SU-DHL-6 (cell line): ENCODE measurements at regions not wholly inside any gene's neighbourhood (a gene's known extent, or its start where the extent isn't known, plus 50 kb on each side); places are given as distances from the start of the nearest gene placed in this dataset.
"Not testable (repeated sequence)": the region's sequence is repeated elsewhere in the genome, so short reads cannot be mapped to it uniquely, and the experiment has no call there.

Experiments used
- H2AFZ ChIP-seq: fragments of 200-600 bp; sonication (generic); 2 replicates; pipeline ENCODE4 v1.6.1; 2014; ENCODE audit warnings: low read depth, mild to moderate bottlenecking, moderate library complexity, mixed read lengths, antibody characterized with exemption, low read length; ENCODE audit not compliant: severe bottlenecking
- H3F3A ChIP-seq: fragments of 200-600 bp; shearing (Covaris generic); 2 replicates; pipeline ENCODE4 v1.6.0; 2016; ENCODE audit warnings: antibody characterized with exemption, mild to moderate bottlenecking; ENCODE audit not compliant: insufficient read depth
- H3K27ac ChIP-seq: fragments of 200-600 bp; sonication (generic); 2 replicates; pipeline ENCODE4 v1.5.1; 2016; ENCODE audit warnings: low read depth, mild to moderate bottlenecking, low read length, moderate library complexity, mixed read lengths
- H3K27me3 ChIP-seq: fragments of 200-600 bp; sonication (generic), shearing (Covaris generic); 2 replicates; pipeline ENCODE4 v1.6.0; 2014; ENCODE audit warnings: mild to moderate bottlenecking, low read length
- H3K36me3 ChIP-seq: fragments of 200-600 bp; sonication (generic); 2 replicates; pipeline ENCODE4 v1.6.1; 2014; ENCODE audit warnings: mild to moderate bottlenecking, low read length, mixed read lengths
- H3K4me2 ChIP-seq: fragments of 300-600, 200-600 bp; shearing (Covaris generic), sonication (generic); 2 replicates; pipeline ENCODE4 v1.6.0; 2014; ENCODE audit warnings: low read length, low read depth, mild to moderate bottlenecking; ENCODE audit not compliant: poor library complexity, severe bottlenecking
- H3K4me3 ChIP-seq: fragments of 200-600 bp; sonication (generic); 2 replicates; pipeline ENCODE4 v1.5.1; 2014; ENCODE audit warnings: antibody characterized with exemption, low read length, mild to moderate bottlenecking, mixed read lengths; ENCODE audit not compliant: insufficient read depth, poor library complexity, severe bottlenecking
- H3K79me2 ChIP-seq: fragments of 200-600 bp; sonication (generic); 2 replicates; pipeline ENCODE4 v1.6.1; 2014; ENCODE audit warnings: mild to moderate bottlenecking, low read length, moderate library complexity; ENCODE audit not compliant: insufficient read depth
- H3K9ac ChIP-seq: fragments of 200-600 bp; sonication (generic); 2 replicates; pipeline ENCODE4 v1.7.0; 2014; ENCODE audit warnings: mild to moderate bottlenecking, low read length
- H3K9me2 ChIP-seq: fragments of 200-600 bp; sonication (generic); replicated peaks from 2 replicates; pipeline ENCODE4 v1.6.1; 2014; ENCODE audit warnings: low read length; ENCODE audit not compliant: insufficient read depth
- H3K9me3 ChIP-seq: fragments of 200-600 bp; sonication (generic); 2 replicates; pipeline ENCODE4 v1.6.1; 2014; ENCODE audit warnings: low read length, mixed read lengths; ENCODE audit not compliant: insufficient read depth
- H4K20me1 ChIP-seq: fragments of 200-600 bp; sonication (generic); 2 replicates; pipeline ENCODE4 v1.6.1; 2014; ENCODE audit warnings: low read depth, mild to moderate bottlenecking, antibody characterized with exemption, low read length, moderate library complexity, mixed read lengths
- CTCF ChIP-seq: fragments of 200-600 bp; sonication (generic); IDR thresholded peaks from one replicate; pipeline ENCODE4 v1.5.1; 2017; ENCODE audit warnings: antibody characterized with exemption, mild to moderate bottlenecking, low read length, moderate library complexity; ENCODE audit not compliant: insufficient read depth, poor library complexity, severe bottlenecking
- EZH2phosphoT487 ChIP-seq: fragments of 200-600 bp; sonication (generic), shearing (Covaris generic); conservative IDR thresholded peaks from 2 replicates; pipeline ENCODE4 v1.6.1; 2018; ENCODE audit warnings: mild to moderate bottlenecking, antibody characterized with exemption, low read length, moderate library complexity, mixed read lengths

- TF ChIP-seq CTCF (no peak), EZH2phosphoT487 (no peak)
- Histone ChIP-seq H3K9ac (no peak overlapping the region), H3K27me3 (no peaks in the 10 kb centered on the region), H2AFZ (no peak overlapping the region), H3K27ac (no peak overlapping the region), H3K4me2 (no peak overlapping the region), H3K36me3 (0 out of 2 replicates have a peak, but pooled peaks cover 3% of the 10 kb centered on the region), H3K79me2 (no peaks in the 10 kb centered on the region), H3K9me2 (no peaks in the 10 kb centered on the region), H3F3A (no peaks in the 10 kb centered on the region), H4K20me1 (no peaks in the 10 kb centered on the region), H3K4me3 (no peak overlapping the region), H3K9me3 (peaks cover 9% of the 10 kb centered on the region; the same call in 1 of the 2 replicates)
These were observed 187.9 kb upstream of the TBL1XR1 start for GRCh38 chr3:177385186-177385585.

- H3K4me2 ChIP-seq = no peak overlapping the region
- no peak overlapping the region for H2AFZ ChIP-seq
- no peak for TF ChIP-seq EZH2phosphoT487
- TF ChIP-seq CTCF = no peak
These were observed 188.6 kb upstream of the TBL1XR1 start for GRCh38 chr3:177385831-177386301.

GRCh38 chr3:177388209-177388608 is 190.9 kb upstream of the TBL1XR1 start:
- Histone ChIP-seq H3K27me3 (no peaks in the 10 kb centered on the region), H3K4me3 (no peak overlapping the region), H2AFZ (no peak overlapping the region), H3K9me3 (no peaks in the 10 kb centered on the region), H3K9ac (no peak overlapping the region), H3K27ac (no peak overlapping the region), H4K20me1 (no peaks in the 10 kb centered on the region), H3K4me2 (no peak overlapping the region), H3F3A (no peaks in the 10 kb centered on the region), H3K79me2 (no peaks in the 10 kb centered on the region), H3K36me3 (no peaks in the 10 kb centered on the region), H3K9me2 (no peaks in the 10 kb centered on the region)
- TF ChIP-seq EZH2phosphoT487 (no peak), CTCF (no peak)

More at GRCh38 chr3:177385831-177386301, 188.6 kb upstream of the TBL1XR1 start:
- Histone ChIP-seq H3K9ac (no peak overlapping the region), H3F3A (no peaks in the 10 kb centered on the region), H3K36me3 (0 out of 2 replicates have a peak, but pooled peaks cover 3% of the 10 kb centered on the region), H3K79me2 (no peaks in the 10 kb centered on the region), H3K9me2 (no peaks in the 10 kb centered on the region), H4K20me1 (no peaks in the 10 kb centered on the region), H3K27ac (no peak overlapping the region), H3K27me3 (no peaks in the 10 kb centered on the region), H3K4me3 (no peak overlapping the region), H3K9me3 (peaks cover 2% of the 10 kb centered on the region; the same call in 1 of the 2 replicates)

- H3K4me3 ChIP-seq, H3K9me3 ChIP-seq, H3F3A ChIP-seq, H3K9ac ChIP-seq, H4K20me1 ChIP-seq, H2AFZ ChIP-seq, H3K27me3 ChIP-seq, H3K9me2 ChIP-seq, H3K27ac ChIP-seq, H3K36me3 ChIP-seq, H3K79me2 ChIP-seq, H3K4me2 ChIP-seq: not testable (repeated sequence)
These were observed 197.1 kb upstream of the TBL1XR1 start for GRCh38 chr3:177394231-177395024.
